Activated CD4-positive, alpha-beta memory T cell treated with anti-CD3 and anti-CD28 coated beads, Interleukin-2, amount 10 ng/mL, durations not matched to agents 7 days and 5 days (primary cell): ENCODE measurements at regions not wholly inside any gene's neighbourhood (a gene's known extent, or its start where the extent isn't known, plus 50 kb on each side); places are given as distances from the start of the nearest gene placed in this dataset.

ENCODE experiments used
- CTCF ChIA-PET: fragments of 350-600 bp; sonication (Branson Sonifier 250); formaldehyde crosslinking; loops from one replicate; lab custom pipeline; 2021; ENCODE audit warnings: antibody characterized with exemption, inconsistent platforms; lab: Charles Lee
- POLR2A ChIA-PET: fragments of 350-600 bp; sonication (Branson Sonifier 250); formaldehyde crosslinking; loops from one replicate; lab custom pipeline; 2021; ENCODE audit warnings: antibody characterized with exemption; lab: Charles Lee
- DNase-seq: peaks from one replicate; pipeline ENCODE4 v3.0.0-alpha.2; 2020
- H3K27ac Mint-ChIP-seq: one replicate; pipeline ENCODE4 v1.8.0; 2021; ENCODE audit warnings: mild to moderate bottlenecking, mixed read lengths
- H3K27me3 Mint-ChIP-seq: one replicate; pipeline ENCODE4 v1.8.0; 2021; ENCODE audit warnings: mixed read lengths
- H3K36me3 Mint-ChIP-seq: one replicate; pipeline ENCODE4 v1.8.0; 2021; ENCODE audit warnings: low read depth, mixed read lengths
- H3K4me1 Mint-ChIP-seq: one replicate; pipeline ENCODE4 v1.8.0; 2021; ENCODE audit warnings: mixed read lengths
- H3K4me3 Mint-ChIP-seq: one replicate; pipeline ENCODE4 v1.8.0; 2021; ENCODE audit warnings: mild to moderate bottlenecking, mixed read lengths
- H3K9me3 Mint-ChIP-seq: one replicate; pipeline ENCODE4 v1.8.0; 2021; ENCODE audit warnings: mixed read lengths

DNA sequence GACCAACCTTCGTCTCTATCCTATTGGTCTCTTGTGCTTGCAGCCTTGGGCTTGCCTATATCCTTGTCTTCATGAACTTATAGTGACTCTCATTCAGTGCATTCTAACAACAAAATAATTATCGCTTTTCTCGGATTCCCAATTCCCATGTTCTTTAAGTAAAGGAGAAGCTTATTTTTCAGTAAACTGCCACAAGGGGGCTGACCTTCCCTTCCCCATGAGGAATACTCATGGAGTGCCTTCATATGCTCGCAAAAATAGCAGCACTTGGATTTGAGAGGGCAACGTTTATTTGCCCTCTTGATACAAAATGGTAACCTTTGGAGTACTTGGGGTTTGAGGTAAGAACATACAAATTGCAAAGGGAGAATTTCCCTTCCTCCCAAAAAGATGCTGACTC lies 183.2 kb upstream of the TENT5D start:
- ChIA-PET CTCF (no interaction called here), POLR2A (no interaction called here)
- Mint-ChIP-seq H3K36me3 (no peaks in the 10 kb centered on the region), H3K27me3 (no peaks in the 10 kb centered on the region), H3K27ac (no peak overlapping the region), H3K4me1 (no peaks in the 10 kb centered on the region), H3K4me3 (no peak overlapping the region), H3K9me3 (no peaks in the 10 kb centered on the region)
- DNase-seq = no peak

DNA sequence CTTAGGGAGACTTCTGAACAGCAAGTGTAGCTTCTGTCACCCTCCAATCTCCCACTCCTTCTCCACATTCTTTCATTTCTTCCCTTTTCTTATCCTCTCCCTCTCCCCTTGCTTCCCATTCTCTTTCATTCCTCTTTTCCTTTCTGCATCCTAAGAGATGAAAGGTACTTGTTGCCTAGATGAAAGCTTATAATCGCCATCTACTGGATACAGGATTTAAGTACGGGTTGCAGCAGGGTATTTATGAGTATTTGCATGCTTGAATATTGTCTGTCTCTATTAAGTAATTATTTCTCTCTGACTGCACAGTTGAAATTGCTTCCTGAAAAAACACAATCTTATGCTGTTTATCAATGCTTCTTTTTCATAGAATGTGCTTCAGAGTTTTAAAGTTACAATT lies 174.0 kb upstream of the TENT5D start:
- POLR2A ChIA-PET = no interaction called here
- no peak for DNase-seq
- no peaks in the 10 kb centered on the region for H3K27me3 Mint-ChIP-seq
- H3K9me3 Mint-ChIP-seq = no peaks in the 10 kb centered on the region
- H3K27ac Mint-ChIP-seq = no peak overlapping the region
- H3K4me3 Mint-ChIP-seq = no peak overlapping the region
- CTCF ChIA-PET = no interaction called here
- H3K36me3 Mint-ChIP-seq = no peaks in the 10 kb centered on the region
- H3K4me1 Mint-ChIP-seq = no peaks in the 10 kb centered on the region

GRCh38 chrX:80266287-80266686 lies 154.0 kb upstream of the TENT5D start:
- H3K9me3 Mint-ChIP-seq = no peaks in the 10 kb centered on the region
- H3K36me3 Mint-ChIP-seq = no peaks in the 10 kb centered on the region
- no peak overlapping the region for H3K4me3 Mint-ChIP-seq
- DNase-seq = no peak
- ChIA-PET POLR2A (no interaction called here), CTCF (no interaction called here)
- H3K27ac Mint-ChIP-seq = no peak overlapping the region
- no peaks in the 10 kb centered on the region for H3K4me1 Mint-ChIP-seq
- no peaks in the 10 kb centered on the region for H3K27me3 Mint-ChIP-seq

DNA sequence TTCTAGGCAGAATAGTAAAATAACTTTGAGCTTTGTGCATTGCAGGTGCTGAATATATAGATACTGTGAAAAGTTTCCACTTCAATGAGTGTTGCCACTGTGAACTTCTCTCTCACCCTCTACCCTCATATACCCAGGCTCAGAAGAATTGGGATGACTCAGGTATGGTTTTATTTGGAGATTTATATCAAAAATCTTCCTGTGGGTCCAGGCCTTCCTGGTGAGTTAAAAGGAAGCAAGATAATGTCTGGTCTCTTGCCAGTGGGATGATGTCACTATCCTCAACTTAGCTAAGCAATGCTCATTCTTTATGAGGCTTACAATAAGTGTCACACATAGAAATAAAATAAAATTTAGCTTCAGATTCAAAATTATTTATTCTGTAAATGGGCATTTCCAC lies 153.3 kb upstream of the TENT5D start:
- H3K36me3 Mint-ChIP-seq = no peaks in the 10 kb centered on the region
- no peak for DNase-seq
- no peak overlapping the region for H3K4me3 Mint-ChIP-seq
- no peak overlapping the region for H3K27ac Mint-ChIP-seq
- CTCF ChIA-PET = no interaction called here
- H3K9me3 Mint-ChIP-seq = no peaks in the 10 kb centered on the region
- no peaks in the 10 kb centered on the region for H3K4me1 Mint-ChIP-seq
- POLR2A ChIA-PET = no interaction called here
- no peaks in the 10 kb centered on the region for H3K27me3 Mint-ChIP-seq

- DNase-seq = no peak
- H3K36me3 Mint-ChIP-seq = no peaks in the 10 kb centered on the region
- CTCF ChIA-PET = no interaction called here
- H3K27me3 Mint-ChIP-seq = no peaks in the 10 kb centered on the region
- H3K27ac Mint-ChIP-seq = no peak overlapping the region
- POLR2A ChIA-PET = no interaction called here
- no peak overlapping the region for H3K4me3 Mint-ChIP-seq
- no peaks in the 10 kb centered on the region for H3K9me3 Mint-ChIP-seq
- H3K4me1 Mint-ChIP-seq = no peaks in the 10 kb centered on the region
Observed at GRCh38 chrX:80267790-80268189, 152.5 kb upstream of the TENT5D start.

GRCh38 chrX:80282535-80282934 lies 137.7 kb upstream of the TENT5D start:
- H3K4me3 Mint-ChIP-seq = no peak overlapping the region
- no peaks in the 10 kb centered on the region for H3K27me3 Mint-ChIP-seq
- ChIA-PET POLR2A (no interaction called here), CTCF (no interaction called here)
- H3K27ac Mint-ChIP-seq = no peak overlapping the region
- DNase-seq = no peak
- H3K36me3 Mint-ChIP-seq = no peaks in the 10 kb centered on the region
- no peaks in the 10 kb centered on the region for H3K9me3 Mint-ChIP-seq
- H3K4me1 Mint-ChIP-seq = no peaks in the 10 kb centered on the region

GRCh38 chrX:80285131-80285773 lies 135.0 kb upstream of the TENT5D start:
- Mint-ChIP-seq H3K36me3 (no peaks in the 10 kb centered on the region), H3K27me3 (no peaks in the 10 kb centered on the region), H3K4me1 (no peaks in the 10 kb centered on the region), H3K9me3 (no peaks in the 10 kb centered on the region), H3K4me3 (no peak overlapping the region), H3K27ac (no peak overlapping the region)
- DNase-seq = no peak
- POLR2A ChIA-PET = no interaction called here
- CTCF ChIA-PET = no interaction called here

DNA sequence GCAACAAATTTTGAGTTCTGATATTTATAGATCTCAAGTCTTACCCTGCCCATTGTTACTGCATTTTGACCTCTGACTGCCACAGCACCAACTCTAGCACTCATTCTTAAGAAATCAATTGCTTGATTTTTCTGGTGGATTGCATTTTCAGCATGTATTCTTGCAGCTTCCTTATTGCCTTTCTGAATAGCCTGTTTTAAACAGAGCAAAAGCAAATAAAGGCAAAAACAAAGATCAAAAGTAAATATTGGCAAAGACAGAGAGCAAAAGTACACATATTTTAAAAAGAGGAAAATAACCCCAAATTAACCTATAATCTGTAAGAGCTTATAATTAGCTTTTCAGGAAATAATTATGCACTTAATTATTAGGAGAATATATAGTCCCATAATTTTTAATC lies 129.4 kb upstream of the TENT5D start:
- no peaks in the 10 kb centered on the region for H3K9me3 Mint-ChIP-seq
- no peak overlapping the region for H3K27ac Mint-ChIP-seq
- no peaks in the 10 kb centered on the region for H3K36me3 Mint-ChIP-seq
- no peak overlapping the region for H3K4me3 Mint-ChIP-seq
- no peaks in the 10 kb centered on the region for H3K27me3 Mint-ChIP-seq
- ChIA-PET CTCF (no interaction called here), POLR2A (no interaction called here)
- no peak for DNase-seq
- H3K4me1 Mint-ChIP-seq = no peaks in the 10 kb centered on the region

GRCh38 chrX:80293354-80293753 lies 126.9 kb upstream of the TENT5D start:
- no peak for DNase-seq
- ChIA-PET POLR2A (no interaction called here), CTCF (no interaction called here)
- Mint-ChIP-seq H3K27ac (no peak overlapping the region), H3K36me3 (no peaks in the 10 kb centered on the region), H3K4me1 (no peaks in the 10 kb centered on the region), H3K9me3 (no peaks in the 10 kb centered on the region), H3K27me3 (no peaks in the 10 kb centered on the region), H3K4me3 (no peak overlapping the region)

DNA sequence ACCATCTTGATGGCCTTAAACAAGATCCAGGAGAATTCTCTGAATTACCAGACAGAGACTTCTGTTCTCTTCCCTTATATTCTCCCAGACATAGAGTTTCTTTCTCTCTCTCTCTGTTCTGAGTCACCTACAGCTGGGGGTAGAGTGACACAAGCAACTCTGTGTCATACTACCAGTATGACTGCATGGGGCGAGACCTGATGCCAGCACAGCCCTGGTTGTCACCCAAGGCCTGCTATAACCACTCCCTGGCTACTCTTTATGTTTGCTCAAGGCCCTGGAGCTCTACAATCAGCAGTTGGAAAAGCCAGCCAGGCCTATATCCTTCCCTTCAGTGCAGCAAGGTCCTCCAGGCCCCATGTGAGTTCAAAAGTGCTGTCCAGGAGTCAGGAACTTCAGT lies 114.2 kb upstream of the TENT5D start:
- no peak for DNase-seq
- ChIA-PET CTCF (interaction anchor here (0.6 kb wide), 1 partner anchor 9 kb away, joined by 3 read pairs; no protein-coding TSS in a partner anchor), POLR2A (no interaction called here)
- Mint-ChIP-seq H3K27me3 (no peaks in the 10 kb centered on the region), H3K27ac (no peak overlapping the region), H3K4me1 (no peaks in the 10 kb centered on the region), H3K36me3 (no peaks in the 10 kb centered on the region), H3K4me3 (no peak overlapping the region), H3K9me3 (no peaks in the 10 kb centered on the region)

GRCh38 chrX:80312448-80312847 lies 107.8 kb upstream of the TENT5D start:
- Mint-ChIP-seq H3K4me3 (no peak overlapping the region), H3K9me3 (no peaks in the 10 kb centered on the region), H3K4me1 (no peaks in the 10 kb centered on the region), H3K36me3 (no peaks in the 10 kb centered on the region), H3K27me3 (no peaks in the 10 kb centered on the region), H3K27ac (no peak overlapping the region)
- ChIA-PET CTCF (no interaction called here), POLR2A (no interaction called here)
- no peak for DNase-seq

GRCh38 chrX:80316526-80316925 lies 103.7 kb upstream of the TENT5D start:
- POLR2A ChIA-PET = no interaction called here
- CTCF ChIA-PET = no interaction called here
- H3K27ac Mint-ChIP-seq = no peak overlapping the region

DNA sequence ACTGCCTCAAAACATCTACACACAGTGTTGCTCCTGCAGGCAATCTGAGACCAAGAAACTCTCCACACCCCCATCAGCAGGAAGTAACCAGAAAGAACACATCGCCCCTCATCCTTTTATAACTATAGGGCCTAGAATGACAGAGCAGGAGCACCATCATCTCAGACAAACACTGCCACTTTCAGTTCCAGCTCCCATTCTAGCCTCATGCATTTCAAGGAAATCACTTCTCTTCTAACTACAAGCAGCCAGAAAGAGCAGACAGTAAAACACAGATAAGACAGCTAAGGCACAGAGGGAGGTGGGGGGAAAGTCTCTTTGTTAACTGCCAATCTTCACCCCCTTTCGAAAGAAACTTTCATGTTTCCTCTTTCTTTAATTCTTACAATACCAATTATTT lies 102.6 kb upstream of the TENT5D start:
- CTCF ChIA-PET = no interaction called here
- no peak overlapping the region for H3K4me3 Mint-ChIP-seq
- H3K9me3 Mint-ChIP-seq = no peaks in the 10 kb centered on the region
- H3K36me3 Mint-ChIP-seq = no peaks in the 10 kb centered on the region
- POLR2A ChIA-PET = no interaction called here
- DNase-seq = no peak
- no peaks in the 10 kb centered on the region for H3K4me1 Mint-ChIP-seq
- H3K27me3 Mint-ChIP-seq = no peaks in the 10 kb centered on the region
- H3K27ac Mint-ChIP-seq = no peak overlapping the region

More at GRCh38 chrX:80316526-80316925, 103.7 kb upstream of the TENT5D start:
- DNase-seq = no peak
- no peaks in the 10 kb centered on the region for H3K4me1 Mint-ChIP-seq
- no peaks in the 10 kb centered on the region for H3K27me3 Mint-ChIP-seq
- no peak overlapping the region for H3K4me3 Mint-ChIP-seq
- no peaks in the 10 kb centered on the region for H3K36me3 Mint-ChIP-seq
- no peaks in the 10 kb centered on the region for H3K9me3 Mint-ChIP-seq

- DNase-seq = no peak
- no peak overlapping the region for H3K4me3 Mint-ChIP-seq
- no peaks in the 10 kb centered on the region for H3K9me3 Mint-ChIP-seq
- ChIA-PET CTCF (no interaction called here), POLR2A (no interaction called here)
- H3K36me3 Mint-ChIP-seq = no peaks in the 10 kb centered on the region
- H3K27ac Mint-ChIP-seq = no peak overlapping the region
- H3K27me3 Mint-ChIP-seq = no peaks in the 10 kb centered on the region
- no peaks in the 10 kb centered on the region for H3K4me1 Mint-ChIP-seq
Observed at GRCh38 chrX:80331285-80331684, 89.0 kb upstream of the TENT5D start.
